Kidney epithelial cell (primary cell): ENCODE measurements at regions not wholly inside any gene's neighbourhood (a gene's known extent, or its start where the extent isn't known, plus 50 kb on each side); places are given as distances from the start of the nearest gene placed in this dataset.

Experiments
- DNase-seq: peaks from one replicate; pipeline ENCODE4 v3.0.0-alpha.2; 2010; ENCODE audit warnings: low read depth
- H3K27me3 ChIP-seq: 2 replicates; pipeline ENCODE4 v1.6.0; 2011; ENCODE audit warnings: low read length; ENCODE audit not compliant: control insufficient read depth, insufficient read depth
- H3K36me3 ChIP-seq: 2 replicates; pipeline ENCODE4 v1.5.1; 2011; ENCODE audit warnings: low read length; ENCODE audit not compliant: control insufficient read depth, insufficient read depth
- H3K4me3 ChIP-seq: 2 replicates; pipeline ENCODE4 v1.5.1; 2011; ENCODE audit warnings: low read depth, mild to moderate bottlenecking, control low read depth, low read length
- CTCF ChIP-seq: IDR thresholded peaks from 2 replicates; pipeline ENCODE4 v1.5.1; 2011; ENCODE audit warnings: mild to moderate bottlenecking, moderate library complexity, low read length, control low read depth, inconsistent platforms; ENCODE audit not compliant: insufficient read depth, poor library complexity, severe bottlenecking

GRCh38 chr3:82308755-82309154 is 547.3 kb upstream of the GBE1 start:
- H3K27me3 ChIP-seq = no peaks in the 10 kb centered on the region
- no peak for TF ChIP-seq CTCF

DNA sequence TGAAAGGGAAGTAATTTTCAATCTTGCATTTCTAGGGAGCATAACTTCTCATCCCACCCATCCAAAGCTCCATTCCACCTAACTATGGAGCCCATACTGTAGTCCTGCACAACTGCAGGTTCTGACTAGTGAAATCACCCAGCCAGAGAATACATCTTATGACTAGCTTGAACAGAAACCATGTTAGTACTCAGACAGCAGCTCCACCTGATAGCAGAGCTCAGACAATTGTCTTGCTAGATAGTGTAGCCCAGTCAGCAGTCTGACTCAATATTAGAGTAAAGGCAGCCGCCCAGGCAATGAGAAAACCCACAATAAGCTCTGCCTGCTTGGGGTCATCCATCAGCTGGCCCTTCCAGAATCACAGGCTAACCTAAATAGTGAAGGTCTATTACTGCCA is 544.7 kb upstream of the GBE1 start:
- no peaks in the 10 kb centered on the region for H3K27me3 ChIP-seq
- no peak for DNase-seq
- H3K36me3 ChIP-seq = no peaks in the 10 kb centered on the region
- no peak overlapping the region for H3K4me3 ChIP-seq
- TF ChIP-seq CTCF = no peak

More at GRCh38 chr3:82308755-82309154, 547.3 kb upstream of the GBE1 start:
- no peaks in the 10 kb centered on the region for H3K36me3 ChIP-seq
- DNase-seq = no peak
- no peak overlapping the region for H3K4me3 ChIP-seq

DNA sequence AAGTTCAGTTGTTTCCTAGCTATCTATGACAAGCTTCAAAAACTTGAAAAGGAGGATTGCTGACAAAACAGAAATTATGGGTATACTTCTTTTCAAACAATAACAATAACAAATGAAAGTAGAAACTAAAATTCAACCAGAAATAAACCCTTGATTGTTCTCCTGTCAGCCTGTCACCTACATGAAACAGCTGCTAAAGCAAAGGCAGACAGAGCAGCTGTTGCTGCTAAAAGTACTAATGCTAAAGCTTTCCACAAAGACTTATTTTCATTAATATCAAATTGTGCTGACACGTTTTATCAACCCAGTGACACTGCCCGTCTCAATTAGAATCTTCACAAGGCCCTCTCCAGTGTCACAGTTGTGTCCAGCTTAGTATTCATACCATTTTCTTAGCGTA is 533.2 kb upstream of the GBE1 start:
- TF ChIP-seq CTCF = no peak
- Histone ChIP-seq H3K27me3 (no peaks in the 10 kb centered on the region), H3K4me3 (no peak overlapping the region), H3K36me3 (no peaks in the 10 kb centered on the region)
- no peak for DNase-seq

- H3K27me3 ChIP-seq = no peaks in the 10 kb centered on the region
- no peaks in the 10 kb centered on the region for H3K36me3 ChIP-seq
- no peak for TF ChIP-seq CTCF
- DNase-seq = no peak
- no peak overlapping the region for H3K4me3 ChIP-seq
Measured at GRCh38 chr3:82293867-82294266, 532.4 kb upstream of the GBE1 start.

DNA sequence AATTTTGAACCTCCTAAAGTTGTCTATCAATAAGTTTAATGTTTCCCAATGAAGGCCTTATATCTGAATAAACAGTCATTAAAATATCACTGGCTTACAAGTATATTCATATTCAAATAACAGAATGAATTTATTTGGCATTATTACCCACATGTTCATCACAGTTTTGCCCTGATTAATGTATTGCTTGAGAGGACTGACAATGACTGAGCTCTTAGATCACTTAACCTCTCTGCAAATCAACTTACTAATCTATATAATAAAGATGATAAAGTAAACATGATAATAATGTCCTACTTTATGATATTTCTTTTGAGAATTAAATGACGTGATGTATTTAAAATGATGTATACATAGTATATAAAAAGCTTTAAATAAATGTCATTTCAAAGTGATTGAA is 532.0 kb upstream of the GBE1 start:
- no peaks in the 10 kb centered on the region for H3K36me3 ChIP-seq
- no peak for TF ChIP-seq CTCF
- no peak overlapping the region for H3K4me3 ChIP-seq
- no peaks in the 10 kb centered on the region for H3K27me3 ChIP-seq
- DNase-seq = no peak

GRCh38 chr3:82287562-82287961 is 526.1 kb upstream of the GBE1 start:
- DNase-seq = no peak
- Histone ChIP-seq H3K4me3 (no peak overlapping the region), H3K36me3 (no peaks in the 10 kb centered on the region), H3K27me3 (no peaks in the 10 kb centered on the region)
- no peak for TF ChIP-seq CTCF
